IMR-90 (cell line): ENCODE measurements at regions not wholly inside any gene's neighbourhood (a gene's known extent, or its start where the extent isn't known, plus 50 kb on each side); places are given as distances from the start of the nearest gene placed in this dataset.

Experiments used
- ATAC-seq: fragments of 200-7000 bp; cut with Tn5 transposase; 2 replicates; pipeline ENCODE4 v1.9.1; 2020; ENCODE audit warnings: low read depth, mild to moderate bottlenecking, moderate library complexity
- BruUV-seq: library from RNA; stranded (reverse); fragments of 400-500 nt; replicated peaks from 2 replicates; lab custom pipeline; 2021; lab: Mats Ljungman, UMichigan
- CTCF ChIA-PET: fragments of 300-600 bp; formaldehyde crosslinking; extraction: SDS; loops from one replicate; lab custom pipeline; 2021; ENCODE audit warnings: antibody characterized with exemption; lab: Yijun Ruan, JAX
- POLR2A ChIA-PET: fragments of 300-600 bp; sonication (Branson Sonifier 250); formaldehyde crosslinking; loops from one replicate; lab custom pipeline; 2022; ENCODE audit warnings: antibody characterized with exemption; ENCODE audit not compliant: unreplicated experiment; lab: Charles Lee
- DNase-seq: peaks from one replicate; pipeline ENCODE4 v3.0.0; 2013
- H2AFZ ChIP-seq: replicated peaks from 2 replicates; pipeline ENCODE3; 2013; ENCODE audit warnings: low read length, mild to moderate bottlenecking; ENCODE audit not compliant: poor library complexity
- H2AK5ac ChIP-seq: 2 replicates; pipeline ENCODE4 v1.6.1; 2013; ENCODE audit warnings: low read depth, low read length, inconsistent platforms
- H2AK9ac ChIP-seq: replicated peaks from 2 replicates; pipeline ENCODE3; 2013; ENCODE audit warnings: mild to moderate bottlenecking, low read depth, low read length, moderate library complexity; ENCODE audit not compliant: poor library complexity
- H2BK120ac ChIP-seq: 2 replicates; pipeline ENCODE4 v1.6.1; 2013; ENCODE audit warnings: low read depth, low read length, inconsistent platforms
- H2BK15ac ChIP-seq: 3 replicates; pipeline ENCODE4 v1.6.1; 2013; ENCODE audit warnings: low read depth, low read length, inconsistent platforms
- H2BK20ac ChIP-seq: 2 replicates; pipeline ENCODE4 v1.6.1; 2013; ENCODE audit warnings: low read depth, mild to moderate bottlenecking, inconsistent platforms, low read length, moderate library complexity
- H2BK5ac ChIP-seq: 2 replicates; pipeline ENCODE4 v1.6.1; 2013; ENCODE audit warnings: mild to moderate bottlenecking, low read depth, low read length, inconsistent platforms; ENCODE audit not compliant: poor library complexity, severe bottlenecking
- H3K14ac ChIP-seq: replicated peaks from 2 replicates; pipeline ENCODE4 v1.6.1; 2013; ENCODE audit warnings: low read depth, low read length, inconsistent platforms
- H3K18ac ChIP-seq: 2 replicates; pipeline ENCODE4 v1.6.1; 2013; ENCODE audit warnings: low read depth, low read length, control low read depth
- H3K23ac ChIP-seq: 2 replicates; pipeline ENCODE4 v1.6.1; 2013; ENCODE audit warnings: low read depth, low read length, inconsistent platforms
- H3K27ac ChIP-seq: 2 replicates; pipeline ENCODE4 v1.5.1; 2013; ENCODE audit warnings: mild to moderate bottlenecking, control low read depth, low read length; ENCODE audit not compliant: insufficient read depth
- H3K27me3 ChIP-seq: 2 replicates; pipeline ENCODE4 v1.6.1; 2013; ENCODE audit warnings: low read length; ENCODE audit not compliant: control insufficient read depth, insufficient read depth
- H3K36me3 ChIP-seq: 2 replicates; pipeline ENCODE4 v1.6.1; 2013; ENCODE audit warnings: low read length, mixed read lengths; ENCODE audit not compliant: control insufficient read depth, insufficient read depth
- H3K4ac ChIP-seq: 2 replicates; pipeline ENCODE4 v1.6.1; 2013; ENCODE audit warnings: low read depth, low read length, inconsistent platforms
- H3K4me1 ChIP-seq: 2 replicates; pipeline ENCODE4 v1.6.1; 2013; ENCODE audit warnings: low read length, mixed read lengths; ENCODE audit not compliant: control insufficient read depth, insufficient read depth
- H3K4me2 ChIP-seq: 2 replicates; pipeline ENCODE4 v1.6.1; 2013; ENCODE audit warnings: low read depth, mild to moderate bottlenecking, control low read depth, low read length, moderate library complexity
- H3K4me3 ChIP-seq: 2 replicates; pipeline ENCODE4 v1.5.1; 2013; ENCODE audit warnings: low read depth, mild to moderate bottlenecking, control low read depth, low read length, moderate library complexity; ENCODE audit not compliant: insufficient read depth
- H3K56ac ChIP-seq: 2 replicates; pipeline ENCODE4 v1.6.1; 2013; ENCODE audit warnings: low read length, inconsistent platforms; ENCODE audit not compliant: insufficient read depth; ENCODE audit errors: extremely low read depth
- H3K79me1 ChIP-seq, 2 experiments: 2 replicates each; pipeline ENCODE4 v1.6.1; 2013; ENCODE audit warnings: low read length in 2 of 2, inconsistent platforms in 1 of 2, low read depth in 1 of 2
- H3K9ac ChIP-seq: 2 replicates; pipeline ENCODE4 v1.6.1; 2013; ENCODE audit warnings: low read depth, low read length, control low read depth
- H3K9me1 ChIP-seq: 2 replicates; pipeline ENCODE4 v1.6.1; 2013; ENCODE audit warnings: low read length, inconsistent platforms; ENCODE audit not compliant: insufficient read depth
- H3K9me3 ChIP-seq: 2 replicates; pipeline ENCODE4 v1.6.1; 2013; ENCODE audit warnings: low read length; ENCODE audit not compliant: control insufficient read depth, insufficient read depth
- H4K20me1 ChIP-seq: 2 replicates; pipeline ENCODE4 v1.6.1; 2013; ENCODE audit warnings: low read length, inconsistent platforms; ENCODE audit not compliant: insufficient read depth
- H4K5ac ChIP-seq: 2 replicates; pipeline ENCODE4 v1.6.1; 2013; ENCODE audit warnings: mild to moderate bottlenecking, low read depth, low read length, control low read depth
- H4K8ac ChIP-seq, 2 experiments: 2 replicates each; pipeline ENCODE4 v1.6.1; 2013; ENCODE audit warnings: low read depth in 2 of 2, low read length in 2 of 2, control low read depth in 1 of 2, inconsistent platforms in 1 of 2
- H4K91ac ChIP-seq: 2 replicates; pipeline ENCODE4 v1.6.1; 2013; ENCODE audit warnings: low read depth, low read length, inconsistent platforms; ENCODE audit not compliant: insufficient read depth
- BHLHE40 ChIP-seq: fragments of 150-350 bp; IDR thresholded peaks from 2 replicates; pipeline ENCODE4 v1.6.1; 2016; ENCODE audit warnings: mild to moderate bottlenecking, low read depth, low read length
- CEBPB ChIP-seq: IDR thresholded peaks from 2 replicates; pipeline ENCODE4 v1.6.1; 2012; ENCODE audit warnings: low read depth, low read length, improper control_type of control experiment
- CHD1 ChIP-seq: IDR thresholded peaks from 2 replicates; pipeline ENCODE4 v1.6.1; 2012; ENCODE audit warnings: low read depth, low read length, improper control_type of control experiment
- ELK1 ChIP-seq: fragments of 150-350 bp; IDR thresholded peaks from 2 replicates; pipeline ENCODE4 v1.6.1; 2016; ENCODE audit warnings: low read depth, mild to moderate bottlenecking, low read length, moderate library complexity, borderline replicate concordance
- FOS ChIP-seq: fragments of 150-350 bp; IDR thresholded peaks from 2 replicates; pipeline ENCODE4 v1.6.1; 2016; ENCODE audit warnings: low read depth, low read length
- MAFK ChIP-seq: IDR thresholded peaks from 2 replicates; pipeline ENCODE4 v1.6.1; 2012; ENCODE audit warnings: low read depth, low read length, improper control_type of control experiment
- MAZ ChIP-seq: IDR thresholded peaks from 2 replicates; pipeline ENCODE4 v1.6.1; 2012; ENCODE audit warnings: low read depth, mild to moderate bottlenecking, low read length, improper control_type of control experiment, moderate library complexity, borderline replicate concordance
- MXI1 ChIP-seq: IDR thresholded peaks from 2 replicates; pipeline ENCODE4 v1.6.1; 2012; ENCODE audit warnings: low read depth, mild to moderate bottlenecking, low read length, moderate library complexity, borderline replicate concordance
- NFE2L2 ChIP-seq: fragments of 150-350 bp; IDR thresholded peaks from 2 replicates; pipeline ENCODE4 v1.6.1; 2016; ENCODE audit warnings: low read depth, mild to moderate bottlenecking, low read length
- POLR2A ChIP-seq: IDR thresholded peaks from 2 replicates; pipeline ENCODE4 v1.6.1; 2012; ENCODE audit warnings: mild to moderate bottlenecking, low read depth, low read length
- RAD21 ChIP-seq: IDR thresholded peaks from 2 replicates; pipeline ENCODE4 v1.6.1; 2012; ENCODE audit warnings: low read length, improper control_type of control experiment
- RCOR1 ChIP-seq: IDR thresholded peaks from 2 replicates; pipeline ENCODE4 v1.6.1; 2012; ENCODE audit warnings: mild to moderate bottlenecking, low read length, improper control_type of control experiment; ENCODE audit not compliant: insufficient replicate concordance
- SMC3 ChIP-seq: fragments of 150-350 bp; IDR thresholded peaks from 2 replicates; pipeline ENCODE4 v1.6.1; 2016; ENCODE audit warnings: low read depth, mild to moderate bottlenecking, antibody characterized with exemption, low read length, moderate library complexity
- dilution Hi-C: fragments of 300-500 bp; cut with HindIII; formaldehyde crosslinking; loops from one replicate; pipeline ENCODE4 v1.14.3; 2018; ENCODE audit warnings: low sequenced_read_pairs; ENCODE audit not compliant: unreplicated experiment
- in situ Hi-C: fragments of 300-500 bp; cut with MboI; formaldehyde crosslinking; loops from 3 replicates; pipeline ENCODE4 v1.14.3; 2019; ENCODE audit warnings: low sequenced_read_pairs, inconsistent platforms, mixed read lengths
- intact Hi-C: fragments of 100-400 bp; cut with micrococcal nuclease; formaldehyde crosslinking; loops from 2 replicates; pipeline ENCODE4 v1.10.0; 2022
- TF ChIP-seq, protein P1 (sequence below): conservative IDR thresholded peaks from 2 replicates; pipeline ENCODE4 v1.5.1; 2012; ENCODE audit warnings: mild to moderate bottlenecking, low read depth, low read length, improper control_type of control experiment
- TF ChIP-seq, protein P2 (sequence below): fragments of 150-350 bp; IDR thresholded peaks from 2 replicates; pipeline ENCODE4 v1.6.1; 2017; ENCODE audit warnings: mild to moderate bottlenecking, antibody characterized with exemption, low read length, low read depth

- H3K23ac ChIP-seq = no peak overlapping the region
- peaks cover 4% of the 10 kb centered on the region for H3K27me3 ChIP-seq
- no peak overlapping the region for H4K91ac ChIP-seq
- H3K14ac ChIP-seq = no peak overlapping the region
- no peaks in the 10 kb centered on the region for H3K9me1 ChIP-seq
- no peaks in the 10 kb centered on the region for H3K4me1 ChIP-seq
- no TSS peak for BruUV-seq
- POLR2A ChIA-PET = no interaction called here
- no peak overlapping the region for H3K18ac ChIP-seq
- dilution Hi-C loops = no loop called here
- H2BK5ac ChIP-seq = no peak overlapping the region
- H2AFZ ChIP-seq = no peak overlapping the region
- H4K8ac ChIP-seq = no peak overlapping the region
- no peak overlapping the region for H2AK9ac ChIP-seq
- H3K4ac ChIP-seq = no peak overlapping the region
- H3K56ac ChIP-seq = no peak overlapping the region
- H2BK15ac ChIP-seq = no peak overlapping the region
- intact Hi-C loops = no loop called here
- H3K79me1 ChIP-seq = no peaks in the 10 kb centered on the region
- no peak overlapping the region for H3K27ac ChIP-seq
- no peak for TF ChIP-seq MXI1
- no peak for TF ChIP-seq ELK1
- TF ChIP-seq, protein P1, sequence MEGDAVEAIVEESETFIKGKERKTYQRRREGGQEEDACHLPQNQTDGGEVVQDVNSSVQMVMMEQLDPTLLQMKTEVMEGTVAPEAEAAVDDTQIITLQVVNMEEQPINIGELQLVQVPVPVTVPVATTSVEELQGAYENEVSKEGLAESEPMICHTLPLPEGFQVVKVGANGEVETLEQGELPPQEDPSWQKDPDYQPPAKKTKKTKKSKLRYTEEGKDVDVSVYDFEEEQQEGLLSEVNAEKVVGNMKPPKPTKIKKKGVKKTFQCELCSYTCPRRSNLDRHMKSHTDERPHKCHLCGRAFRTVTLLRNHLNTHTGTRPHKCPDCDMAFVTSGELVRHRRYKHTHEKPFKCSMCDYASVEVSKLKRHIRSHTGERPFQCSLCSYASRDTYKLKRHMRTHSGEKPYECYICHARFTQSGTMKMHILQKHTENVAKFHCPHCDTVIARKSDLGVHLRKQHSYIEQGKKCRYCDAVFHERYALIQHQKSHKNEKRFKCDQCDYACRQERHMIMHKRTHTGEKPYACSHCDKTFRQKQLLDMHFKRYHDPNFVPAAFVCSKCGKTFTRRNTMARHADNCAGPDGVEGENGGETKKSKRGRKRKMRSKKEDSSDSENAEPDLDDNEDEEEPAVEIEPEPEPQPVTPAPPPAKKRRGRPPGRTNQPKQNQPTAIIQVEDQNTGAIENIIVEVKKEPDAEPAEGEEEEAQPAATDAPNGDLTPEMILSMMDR = no peak
- no peak for TF ChIP-seq NFE2L2
- TF ChIP-seq FOS = no peak
- no peak for TF ChIP-seq CEBPB
- no peak for TF ChIP-seq MAZ
- TF ChIP-seq RCOR1 = no peak
- no peak for TF ChIP-seq BHLHE40
- no peak for TF ChIP-seq SMC3
- TF ChIP-seq, protein P2, sequence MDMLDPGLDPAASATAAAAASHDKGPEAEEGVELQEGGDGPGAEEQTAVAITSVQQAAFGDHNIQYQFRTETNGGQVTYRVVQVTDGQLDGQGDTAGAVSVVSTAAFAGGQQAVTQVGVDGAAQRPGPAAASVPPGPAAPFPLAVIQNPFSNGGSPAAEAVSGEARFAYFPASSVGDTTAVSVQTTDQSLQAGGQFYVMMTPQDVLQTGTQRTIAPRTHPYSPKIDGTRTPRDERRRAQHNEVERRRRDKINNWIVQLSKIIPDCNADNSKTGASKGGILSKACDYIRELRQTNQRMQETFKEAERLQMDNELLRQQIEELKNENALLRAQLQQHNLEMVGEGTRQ = no peak
- TF ChIP-seq MAFK = no peak
- TF ChIP-seq RAD21 = no peak
- no peak for TF ChIP-seq POLR2A
- no peak for TF ChIP-seq CHD1
- no peak overlapping the region for H2BK20ac ChIP-seq
- ATAC-seq (no peak), DNase-seq (no peak)
- H3K4me2 ChIP-seq = no peak overlapping the region
- no peaks in the 10 kb centered on the region for H3K9me3 ChIP-seq
- no peak overlapping the region for H4K5ac ChIP-seq
- no peak overlapping the region for H2AK5ac ChIP-seq
- no peak overlapping the region for H2BK120ac ChIP-seq
- no peaks in the 10 kb centered on the region for H3K36me3 ChIP-seq
- H4K20me1 ChIP-seq = no peaks in the 10 kb centered on the region
- CTCF ChIA-PET = no interaction called here
- in situ Hi-C loops = no loop called here
- no peak overlapping the region for H3K9ac ChIP-seq
- no peak overlapping the region for H3K4me3 ChIP-seq
Observed at GRCh38 chr1:99062192-99062591, 57.5 kb upstream of the PLPPR5 start.
